Fibroblast of villous mesenchyme (primary cell): ENCODE measurements at regions not wholly inside any gene's neighbourhood (a gene's known extent, or its start where the extent isn't known, plus 50 kb on each side); places are given as distances from the start of the nearest gene placed in this dataset.
"Not testable (repeated sequence)": the region's sequence is repeated elsewhere in the genome, so short reads cannot be mapped to it uniquely, and the experiment has no call there.

Experiments used
- DNase-seq: peaks from one replicate; pipeline ENCODE4 v3.0.0-alpha.2; 2010; ENCODE audit warnings: low read depth
- H3K4me3 ChIP-seq: 2 replicates; pipeline ENCODE4 v1.5.1; 2011; ENCODE audit warnings: low read depth, mild to moderate bottlenecking, low read length
- CTCF ChIP-seq: IDR thresholded peaks from 2 replicates; pipeline ENCODE4 v1.5.1; 2012; ENCODE audit warnings: low read depth, mild to moderate bottlenecking, low read length; ENCODE audit not compliant: insufficient read depth

DNA sequence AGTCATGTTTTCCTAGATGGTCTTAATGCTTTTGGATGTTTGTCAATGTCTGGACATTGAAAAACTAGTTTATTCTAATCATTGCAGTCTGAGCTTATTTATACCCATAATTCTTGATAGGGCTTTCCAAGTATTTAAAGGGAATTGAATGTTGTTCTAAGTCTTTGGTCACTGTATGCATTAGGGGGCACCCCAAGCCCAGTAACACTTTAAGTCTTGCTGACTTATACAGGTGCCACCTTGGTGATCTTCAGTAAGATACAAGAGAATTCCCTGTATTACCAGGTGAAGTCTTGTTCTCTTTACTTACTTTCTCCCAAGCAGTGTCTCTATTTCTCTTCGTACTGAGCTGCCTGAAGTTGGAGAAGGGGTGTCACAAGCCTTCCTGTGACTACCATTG, 250.1 kb upstream of the OR4C13 start:
- H3K4me3 ChIP-seq, DNase-seq: not testable (repeated sequence)

- DNase-seq, H3K4me3 ChIP-seq: not testable (repeated sequence)
Measured at GRCh38 chr11:49750447-49750846, 201.7 kb upstream of the OR4C13 start.

DNA sequence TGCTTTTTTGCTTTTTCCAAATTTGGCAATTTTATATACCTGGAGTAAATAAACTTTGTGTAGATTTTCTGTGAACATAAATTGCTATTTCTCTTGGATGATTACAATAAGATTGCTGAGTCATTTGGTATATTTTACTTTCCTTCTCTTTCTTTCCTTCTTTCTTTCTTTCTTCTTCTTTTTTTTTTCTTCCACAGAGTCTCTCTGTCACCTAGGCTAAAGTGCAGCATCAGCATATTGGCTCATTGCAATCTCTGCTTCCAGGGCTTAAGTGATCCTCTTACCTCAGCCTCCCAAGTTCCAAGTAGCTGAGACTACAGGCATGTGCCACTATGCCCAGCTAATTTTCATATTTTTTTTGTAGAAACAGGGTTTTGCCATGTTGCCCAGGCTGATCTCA, 201.2 kb upstream of the OR4C13 start:
- not testable (repeated sequence) for H3K4me3 ChIP-seq, DNase-seq

- H3K4me3 ChIP-seq, DNase-seq: not testable (repeated sequence)
Measured at GRCh38 chr11:49780791-49781190, 171.4 kb upstream of the OR4C13 start.

DNA sequence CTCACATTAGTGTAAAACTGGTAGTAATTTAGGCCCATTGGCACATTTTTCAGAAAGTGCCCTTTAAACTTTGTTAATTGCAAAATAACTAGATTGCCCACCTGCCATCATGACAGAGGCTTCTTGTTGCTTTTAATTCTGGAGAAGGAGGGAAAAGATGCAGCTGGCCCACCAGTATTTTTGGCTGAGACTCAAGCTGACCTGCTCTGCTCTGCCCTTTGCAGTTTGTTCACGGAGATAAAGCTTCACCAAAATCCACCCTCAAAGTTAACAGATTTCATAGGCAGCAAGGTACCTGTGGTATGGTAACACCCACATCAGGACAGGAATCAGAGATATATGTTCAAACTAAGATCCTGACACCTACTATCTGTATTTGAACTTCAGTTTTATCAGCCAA, 170.2 kb upstream of the OR4C13 start:
- H3K4me3 ChIP-seq, DNase-seq: not testable (repeated sequence)

GRCh38 chr11:49783841-49784240, 168.3 kb upstream of the OR4C13 start:
- H3K4me3 ChIP-seq, DNase-seq: not testable (repeated sequence)

DNA sequence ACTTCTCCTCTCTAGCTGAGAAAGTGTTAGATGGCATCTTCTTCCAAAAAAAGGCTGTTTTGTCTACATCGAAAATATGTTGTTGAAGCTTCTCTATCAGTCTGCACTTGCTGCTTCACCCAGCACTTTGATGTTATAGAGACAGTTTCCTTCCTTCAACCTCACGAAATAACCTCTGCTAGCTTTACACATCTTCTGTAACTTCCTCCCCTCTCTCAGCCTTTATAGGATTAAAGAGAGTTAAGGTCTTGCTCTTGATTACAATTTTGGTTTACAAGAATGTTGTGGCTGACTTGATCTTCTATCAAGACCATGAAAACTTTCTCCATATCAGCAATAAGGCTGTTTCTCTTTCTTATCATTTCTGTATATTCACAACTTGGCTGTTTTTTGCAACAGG, 162.4 kb upstream of the OR4C13 start:
- not testable (repeated sequence) for DNase-seq, H3K4me3 ChIP-seq

GRCh38 chr11:49798206-49798837, 153.9 kb upstream of the OR4C13 start:
- H3K4me3 ChIP-seq, DNase-seq: not testable (repeated sequence)

DNA sequence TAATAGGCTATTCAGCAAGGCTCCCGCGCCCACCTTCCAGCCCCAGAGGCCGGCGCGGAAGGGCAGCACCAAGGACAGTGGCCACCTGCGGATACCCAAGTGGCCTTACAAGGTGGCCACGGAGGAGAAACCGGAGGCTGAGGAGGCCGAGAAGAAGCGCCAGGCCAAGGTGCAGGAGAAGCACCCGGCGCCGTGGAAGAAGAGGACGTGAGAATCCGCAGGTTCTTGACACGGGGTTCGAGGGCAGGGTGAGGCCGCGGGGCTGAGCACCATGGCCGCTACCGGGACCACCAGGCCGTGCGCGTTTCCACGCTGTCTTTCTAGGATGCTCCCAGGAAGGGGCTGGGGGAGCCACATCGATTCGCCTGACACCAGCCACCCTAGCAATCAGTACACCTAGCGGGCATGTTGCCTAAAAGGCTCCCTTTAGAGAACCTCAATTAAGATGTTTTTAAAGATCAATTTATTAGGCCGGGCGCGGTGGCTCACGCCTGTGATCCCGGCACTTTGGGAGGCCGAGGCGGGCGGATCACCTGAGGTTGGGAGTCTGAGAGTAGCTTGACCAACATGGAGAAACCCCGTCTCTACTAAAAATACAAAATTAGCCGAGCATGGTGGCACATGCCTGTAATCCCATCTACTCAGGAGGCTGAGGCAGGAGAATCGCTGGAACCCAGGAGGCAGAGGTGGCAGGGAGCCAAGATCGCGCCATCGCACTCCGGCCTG, 134.3 kb upstream of the OR4C13 start:
- not testable (repeated sequence) for H3K4me3 ChIP-seq, DNase-seq

DNA sequence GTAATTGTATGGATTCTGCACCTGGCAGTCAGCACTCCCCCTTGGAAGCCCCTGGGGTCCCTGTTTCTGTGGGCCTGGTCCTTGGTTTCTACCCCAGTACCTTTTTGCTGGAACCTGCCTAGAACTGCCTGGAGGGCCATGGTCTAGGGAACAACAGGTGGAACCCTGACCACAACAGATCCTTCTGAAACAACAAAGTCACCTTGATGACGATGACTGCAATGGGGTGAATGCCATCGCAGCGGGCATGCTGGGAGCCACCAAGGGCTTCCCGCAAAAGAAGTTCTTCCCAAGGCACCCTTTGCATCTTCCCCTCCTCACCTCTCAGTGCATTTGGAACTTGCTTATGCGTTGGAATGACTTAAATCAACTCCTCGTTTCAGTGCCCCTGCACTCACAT, 129.0 kb upstream of the OR4C13 start:
- DNase-seq, H3K4me3 ChIP-seq: not testable (repeated sequence)

DNA sequence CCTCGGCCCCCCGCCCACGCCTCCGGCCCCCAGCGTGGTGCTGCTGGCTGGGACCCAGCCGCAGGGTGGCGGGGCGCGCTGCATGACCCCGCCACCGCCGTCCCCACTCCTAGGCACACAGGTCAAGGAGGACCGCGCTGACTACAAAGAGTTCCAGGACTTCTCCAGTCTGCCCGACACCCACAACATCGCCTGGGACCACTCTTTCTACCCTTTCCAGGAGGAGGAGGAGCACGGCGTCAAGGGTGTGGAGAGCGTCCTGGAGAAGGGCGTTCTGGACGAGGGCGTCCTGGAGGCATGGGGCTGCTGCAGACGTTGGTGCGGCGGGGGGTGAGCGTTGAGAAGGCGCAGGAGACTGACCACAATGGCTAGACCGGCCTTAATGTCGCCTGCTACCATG, 101.7 kb upstream of the OR4C13 start:
- H3K4me3 ChIP-seq, DNase-seq: not testable (repeated sequence)

- no peak overlapping the region for H3K4me3 ChIP-seq
- TF ChIP-seq CTCF: no peak
- no peak for DNase-seq
Measured at GRCh38 chr11:49851511-49851910, 100.7 kb upstream of the OR4C13 start.

DNA sequence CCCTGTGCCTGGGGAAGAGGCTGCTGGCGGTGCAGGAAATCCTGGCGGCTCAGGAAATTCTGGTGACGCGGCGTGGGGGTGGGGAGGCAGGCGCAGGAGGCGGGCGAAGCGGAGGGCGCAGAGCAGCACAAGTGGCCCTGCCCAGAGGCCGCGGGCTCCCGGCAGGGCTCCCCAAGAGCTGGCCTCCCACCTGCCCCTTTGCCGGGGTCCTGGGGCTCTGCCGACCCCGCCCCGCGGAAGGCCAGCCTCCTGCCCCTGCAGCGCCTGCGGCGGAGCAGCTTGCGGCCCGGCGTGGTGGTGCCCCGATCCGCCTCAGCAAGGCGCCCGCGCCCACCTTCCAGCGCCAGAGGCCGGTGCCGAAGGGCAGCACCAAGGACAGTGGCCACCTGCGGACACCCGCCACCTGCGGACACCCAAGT, 100.2 kb upstream of the OR4C13 start:
- no peak overlapping the region for H3K4me3 ChIP-seq
- DNase-seq: no peak
- no peak for TF ChIP-seq CTCF

DNA sequence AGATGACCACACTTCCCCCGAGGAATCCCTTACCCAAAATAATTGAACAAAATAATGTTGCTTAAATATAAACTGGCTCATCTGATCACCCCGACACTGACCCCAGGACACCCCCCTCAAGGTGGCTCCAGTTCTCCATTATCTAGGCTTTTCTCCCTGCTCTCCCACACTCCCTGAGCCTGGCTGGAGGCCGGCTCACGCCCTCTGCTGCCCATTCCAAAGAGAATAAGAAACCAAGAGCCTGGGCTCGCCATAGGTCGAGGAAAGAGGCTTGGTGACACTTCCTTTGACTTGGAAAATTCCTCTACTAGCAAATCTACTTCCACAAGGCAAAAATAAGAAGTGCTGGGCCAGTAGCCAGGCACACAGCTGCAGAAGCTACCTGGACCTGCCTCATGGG, 63.3 kb upstream of the OR4C13 start:
- not testable (repeated sequence) for DNase-seq, H3K4me3 ChIP-seq

- DNase-seq, H3K4me3 ChIP-seq: not testable (repeated sequence)
Measured at GRCh38 chr11:49891910-49892671, 60.1 kb upstream of the OR4C13 start.

- H3K4me3 ChIP-seq, DNase-seq: not testable (repeated sequence)
Measured at GRCh38 chr11:49893442-49893841, 58.7 kb upstream of the OR4C13 start.
